GM20000 (cell line): ENCODE measurements at regions not wholly inside any gene's neighbourhood (a gene's known extent, or its start where the extent isn't known, plus 50 kb on each side); places are given as distances from the start of the nearest gene placed in this dataset.
"Not testable (repeated sequence)": the region's sequence is repeated elsewhere in the genome, so short reads cannot be mapped to it uniquely, and the experiment has no call there.

ENCODE experiments used
- DNase-seq: peaks from one replicate; pipeline ENCODE4 v3.0.0; 2012; ENCODE audit warnings: low spot score
- TF ChIP-seq, protein P1 (sequence below): IDR thresholded peaks from 2 replicates; pipeline ENCODE4 v1.5.1; 2012; ENCODE audit warnings: mild to moderate bottlenecking, control low read depth; ENCODE audit errors: extremely low read depth, missing control alignments

- TF ChIP-seq, protein P1, sequence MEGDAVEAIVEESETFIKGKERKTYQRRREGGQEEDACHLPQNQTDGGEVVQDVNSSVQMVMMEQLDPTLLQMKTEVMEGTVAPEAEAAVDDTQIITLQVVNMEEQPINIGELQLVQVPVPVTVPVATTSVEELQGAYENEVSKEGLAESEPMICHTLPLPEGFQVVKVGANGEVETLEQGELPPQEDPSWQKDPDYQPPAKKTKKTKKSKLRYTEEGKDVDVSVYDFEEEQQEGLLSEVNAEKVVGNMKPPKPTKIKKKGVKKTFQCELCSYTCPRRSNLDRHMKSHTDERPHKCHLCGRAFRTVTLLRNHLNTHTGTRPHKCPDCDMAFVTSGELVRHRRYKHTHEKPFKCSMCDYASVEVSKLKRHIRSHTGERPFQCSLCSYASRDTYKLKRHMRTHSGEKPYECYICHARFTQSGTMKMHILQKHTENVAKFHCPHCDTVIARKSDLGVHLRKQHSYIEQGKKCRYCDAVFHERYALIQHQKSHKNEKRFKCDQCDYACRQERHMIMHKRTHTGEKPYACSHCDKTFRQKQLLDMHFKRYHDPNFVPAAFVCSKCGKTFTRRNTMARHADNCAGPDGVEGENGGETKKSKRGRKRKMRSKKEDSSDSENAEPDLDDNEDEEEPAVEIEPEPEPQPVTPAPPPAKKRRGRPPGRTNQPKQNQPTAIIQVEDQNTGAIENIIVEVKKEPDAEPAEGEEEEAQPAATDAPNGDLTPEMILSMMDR = no peak
Measured at GRCh38 chr3:110685630-110686029, 386.0 kb upstream of the NECTIN3 start.

GRCh38 chr3:110686701-110687100 is 384.9 kb upstream of the NECTIN3 start:
- TF ChIP-seq, protein P1 = no peak
- no peak for DNase-seq

More at GRCh38 chr3:110685630-110686029, 386.0 kb upstream of the NECTIN3 start:
- DNase-seq = no peak

GRCh38 chr3:110687138-110687537 is 384.5 kb upstream of the NECTIN3 start:
- no peak for DNase-seq
- TF ChIP-seq, protein P1 = no peak

DNA sequence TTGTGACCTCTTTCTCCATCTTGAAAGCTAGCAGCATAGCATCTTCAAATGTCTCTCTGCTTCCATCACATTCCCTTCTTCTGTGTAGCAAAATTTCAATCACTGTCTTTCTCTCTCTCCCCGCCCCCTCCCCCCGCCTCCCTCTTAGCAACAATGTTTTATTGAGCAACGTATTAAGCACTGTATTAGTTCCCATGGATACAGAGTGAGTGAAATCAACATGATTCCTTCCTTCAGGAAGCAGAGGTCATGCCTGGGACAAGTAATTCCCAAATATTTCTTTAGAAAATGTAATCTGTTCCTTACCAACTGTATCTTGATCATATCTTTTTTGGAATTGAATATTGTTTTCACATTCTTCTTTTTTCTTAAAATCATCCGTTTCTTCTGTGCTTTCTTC is 373.7 kb upstream of the NECTIN3 start:
- TF ChIP-seq, protein P1 = no peak
- no peak for DNase-seq

DNA sequence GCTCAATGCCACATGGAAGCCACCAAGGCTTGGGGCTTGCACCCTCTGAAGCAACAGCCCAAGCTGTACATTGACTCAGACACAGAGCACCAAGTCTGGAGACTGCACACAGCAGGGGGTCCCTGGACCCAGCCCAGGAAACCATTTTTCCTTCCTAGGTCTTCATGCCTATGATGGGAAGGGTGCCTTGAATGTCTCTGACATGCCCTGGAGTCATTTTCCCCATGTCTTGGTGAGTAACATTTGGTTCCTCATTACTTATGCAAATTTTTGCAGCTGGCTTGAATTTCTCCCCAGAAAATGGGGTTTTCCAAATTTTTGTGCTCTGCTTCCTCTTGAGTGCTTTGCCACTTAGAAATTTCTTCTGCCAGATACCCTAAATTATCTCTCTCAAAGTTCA is 367.3 kb upstream of the NECTIN3 start:
- not testable (repeated sequence) for DNase-seq

GRCh38 chr3:110708156-110708555 is 363.5 kb upstream of the NECTIN3 start:
- TF ChIP-seq, protein P1 = no peak
- no peak for DNase-seq

- TF ChIP-seq, protein P1 = no peak
- DNase-seq = no peak
Measured at GRCh38 chr3:110710156-110710555, 361.5 kb upstream of the NECTIN3 start.

DNA sequence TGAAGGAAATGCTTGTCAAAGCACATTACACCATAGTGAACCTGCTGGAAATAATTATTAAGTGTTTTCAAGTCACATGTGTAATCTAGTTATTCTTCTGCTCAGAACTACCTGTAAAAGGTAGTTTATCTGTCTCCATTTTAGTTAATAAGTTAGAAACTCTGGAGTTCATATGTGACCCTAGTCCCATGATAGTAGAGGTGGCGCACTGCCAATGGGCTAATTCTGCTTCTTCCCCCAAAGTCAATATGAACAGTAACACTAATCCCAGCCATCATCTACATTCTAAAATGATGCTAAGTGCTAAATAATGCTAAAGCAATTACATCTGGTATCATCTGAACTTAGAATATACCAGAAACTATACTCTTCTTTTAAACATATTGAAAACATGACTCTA is 361.0 kb upstream of the NECTIN3 start:
- no peak for DNase-seq

More for the DNA sequence above, 361.0 kb upstream of the NECTIN3 start:
- TF ChIP-seq, protein P1 = no peak
